NCI-H2107 (cell line): ENCODE measurements at regions not wholly inside any gene's neighbourhood (a gene's known extent, or its start where the extent isn't known, plus 50 kb on each side); places are given as distances from the start of the nearest gene placed in this dataset.
"Not testable (repeated sequence)": the region's sequence is repeated elsewhere in the genome, so short reads cannot be mapped to it uniquely, and the experiment has no call there.

ENCODE experiments used
- DNase-seq: peaks from one replicate; lab custom pipeline; 2025; lab: John Stamatoyannopoulos, UW

- DNase-seq, result not testable (repeated sequence)
Measured at GRCh38 chr7:69087281-69087680, 511.0 kb upstream of the AUTS2 start.

DNA sequence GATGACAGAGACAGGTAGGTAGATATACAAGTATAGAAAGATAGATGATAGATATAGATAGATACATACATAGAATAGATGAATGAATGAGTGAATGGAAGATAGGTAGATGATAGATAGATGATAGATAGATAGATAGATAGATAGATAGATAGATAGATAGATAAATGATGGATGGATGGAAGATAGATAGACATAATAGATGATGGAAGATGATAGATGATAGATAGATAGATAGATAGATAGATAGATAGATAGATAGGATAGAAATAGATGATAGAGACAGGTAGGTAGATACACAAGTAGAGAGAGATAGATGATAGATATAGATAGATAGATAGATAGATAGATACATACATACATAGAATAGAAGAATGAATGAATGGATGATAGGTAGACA lies 510.1 kb upstream of the AUTS2 start:
- no peak for DNase-seq

DNA sequence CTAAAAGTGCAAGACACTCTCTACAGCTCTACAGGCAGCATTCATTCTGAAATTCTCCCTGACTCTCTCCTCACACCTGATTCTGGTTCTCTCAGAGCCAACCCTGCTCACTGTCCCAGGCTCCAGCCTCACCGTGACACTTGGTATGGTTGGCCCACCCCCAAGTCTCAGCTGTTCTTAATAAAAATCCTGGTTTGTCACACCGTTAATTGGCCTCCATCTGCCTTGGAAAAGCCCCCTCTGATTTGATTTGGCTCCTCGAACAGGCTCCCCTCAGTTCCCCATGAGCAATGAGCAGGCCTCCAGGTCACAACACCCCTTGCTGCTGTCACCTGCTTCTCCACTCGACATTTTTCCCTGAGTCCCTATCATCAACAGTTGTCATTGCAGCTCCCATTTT lies 507.3 kb upstream of the AUTS2 start:
- DNase-seq, result no peak

- DNase-seq, result no peak
Measured at GRCh38 chr7:69091521-69091920, 506.8 kb upstream of the AUTS2 start.

DNA sequence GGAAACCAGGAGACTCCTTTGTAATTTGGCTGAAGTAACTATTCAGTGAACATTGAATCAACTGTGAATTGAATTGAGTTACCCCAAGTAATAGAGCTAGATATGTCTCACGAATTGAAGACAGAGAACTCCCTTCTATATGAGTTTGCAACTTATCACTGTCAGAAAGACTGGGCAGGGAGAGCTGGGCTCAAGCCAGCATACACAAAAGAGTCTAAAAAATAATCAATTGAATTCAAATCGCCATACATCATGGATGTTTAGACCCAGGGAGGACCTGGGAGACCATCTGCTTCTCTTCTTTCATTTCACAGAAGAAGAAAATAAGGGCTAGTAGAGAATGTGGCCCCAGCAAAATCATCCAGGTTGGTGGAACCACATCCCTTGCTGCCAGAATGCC lies 503.1 kb upstream of the AUTS2 start:
- no peak for DNase-seq

GRCh38 chr7:69095649-69096048 lies 502.6 kb upstream of the AUTS2 start:
- no peak for DNase-seq

GRCh38 chr7:69104023-69104422 lies 494.3 kb upstream of the AUTS2 start:
- no peak for DNase-seq

GRCh38 chr7:69105092-69105491 lies 493.2 kb upstream of the AUTS2 start:
- DNase-seq, result no peak

DNA sequence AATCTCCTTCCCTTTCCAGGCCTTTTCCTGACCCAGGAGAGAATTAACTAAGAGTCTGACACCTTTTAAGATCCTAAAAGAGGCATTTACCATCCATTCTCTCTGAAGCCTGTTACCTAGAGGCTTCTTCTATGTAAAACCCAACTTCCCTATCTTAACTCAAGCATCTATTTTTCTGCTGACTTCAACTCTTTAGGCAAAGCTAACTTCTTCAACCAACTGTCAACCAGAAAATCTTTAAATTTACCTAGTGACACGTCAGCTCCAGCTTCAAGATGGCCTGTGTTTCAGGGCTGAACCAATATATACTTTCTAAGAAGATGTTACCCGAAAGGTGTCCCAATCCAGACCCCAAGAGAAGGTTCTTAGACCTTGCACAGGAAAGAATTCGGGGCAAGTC lies 492.3 kb upstream of the AUTS2 start:
- DNase-seq, result no peak

DNA sequence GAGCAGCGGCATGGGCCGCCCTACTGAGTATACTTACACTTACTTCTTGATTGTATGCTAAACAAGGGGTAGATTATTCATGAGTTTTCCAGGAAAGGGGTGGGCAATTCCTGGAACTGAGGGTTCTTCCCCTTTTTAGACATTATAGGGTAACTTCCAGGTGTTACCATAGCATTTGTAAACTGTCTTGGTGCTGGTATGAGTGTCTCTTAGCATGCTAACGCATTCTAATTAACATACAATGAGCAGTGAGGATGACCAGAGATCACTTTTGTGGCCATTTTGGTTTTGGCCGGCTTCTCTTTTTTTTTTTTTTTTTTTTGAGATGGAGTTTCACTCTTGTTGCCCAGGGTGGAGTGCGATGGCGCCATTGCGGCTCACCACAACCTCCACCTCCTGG lies 491.8 kb upstream of the AUTS2 start:
- not testable (repeated sequence) for DNase-seq

DNA sequence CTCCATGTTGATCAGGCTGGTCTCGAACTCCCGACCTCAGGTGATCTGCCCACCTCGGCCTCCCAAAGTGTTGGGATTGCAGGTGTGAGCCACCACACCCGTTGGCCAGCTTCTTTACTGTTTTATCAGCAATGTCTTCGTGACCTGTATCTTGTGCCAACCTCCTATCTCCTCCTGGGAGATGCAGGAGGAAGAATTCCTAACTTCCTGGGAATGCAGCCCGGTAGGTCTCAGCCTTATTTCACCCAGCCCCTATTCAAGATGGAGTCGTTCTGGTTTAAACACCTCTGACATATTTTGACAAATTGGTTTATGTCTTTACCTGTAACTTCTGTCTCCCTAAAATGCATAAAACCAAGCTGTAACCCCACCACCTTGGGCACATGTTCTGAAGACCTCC lies 491.3 kb upstream of the AUTS2 start:
- not testable (repeated sequence) for DNase-seq

- DNase-seq, result peak; percentile 58
Measured at GRCh38 chr7:69108097-69108496, 490.2 kb upstream of the AUTS2 start.

GRCh38 chr7:69109246-69109645 lies 489.0 kb upstream of the AUTS2 start:
- no peak for DNase-seq

DNA sequence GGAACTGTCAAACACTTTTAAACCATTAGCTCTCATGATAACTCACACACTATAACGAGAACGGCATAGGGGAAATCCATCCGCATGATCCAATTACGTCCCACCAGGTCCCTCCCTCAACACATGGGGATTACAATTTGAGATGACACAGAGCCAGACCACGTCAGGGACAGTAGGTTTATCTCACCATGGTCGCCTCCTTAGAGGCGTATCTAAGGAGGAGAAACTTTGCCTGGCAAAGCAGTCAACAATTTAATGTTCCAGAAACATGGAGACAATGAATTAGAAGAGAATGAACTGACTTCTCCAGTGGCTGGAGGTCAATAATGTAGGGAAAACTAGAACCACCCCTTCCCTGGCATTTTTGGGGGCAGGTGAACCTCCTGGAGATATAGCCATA lies 488.4 kb upstream of the AUTS2 start:
- no peak for DNase-seq

GRCh38 chr7:69110450-69111050 lies 487.7 kb upstream of the AUTS2 start:
- no peak for DNase-seq

- DNase-seq, result no peak
Measured at GRCh38 chr7:69114374-69114773, 483.9 kb upstream of the AUTS2 start.

DNA sequence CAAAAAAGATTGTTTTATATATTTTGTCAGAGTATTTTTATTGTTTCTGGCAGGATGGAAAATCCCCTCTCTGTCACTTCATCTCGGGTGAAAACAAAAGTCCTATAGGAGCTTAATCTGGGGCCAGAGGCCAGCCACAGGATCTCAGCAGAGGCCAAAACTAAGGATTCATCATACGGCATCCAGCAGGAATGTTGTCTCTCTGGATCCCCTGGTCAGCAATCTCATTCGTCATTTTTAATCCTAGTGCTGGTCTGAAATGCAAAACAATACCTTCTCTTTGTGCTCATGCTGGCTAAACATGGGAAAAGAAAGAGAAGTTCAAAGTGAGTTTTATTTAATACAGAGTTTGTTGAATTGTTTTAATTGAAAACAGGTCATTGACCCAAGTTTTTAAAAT lies 482.5 kb upstream of the AUTS2 start:
- no peak for DNase-seq

DNA sequence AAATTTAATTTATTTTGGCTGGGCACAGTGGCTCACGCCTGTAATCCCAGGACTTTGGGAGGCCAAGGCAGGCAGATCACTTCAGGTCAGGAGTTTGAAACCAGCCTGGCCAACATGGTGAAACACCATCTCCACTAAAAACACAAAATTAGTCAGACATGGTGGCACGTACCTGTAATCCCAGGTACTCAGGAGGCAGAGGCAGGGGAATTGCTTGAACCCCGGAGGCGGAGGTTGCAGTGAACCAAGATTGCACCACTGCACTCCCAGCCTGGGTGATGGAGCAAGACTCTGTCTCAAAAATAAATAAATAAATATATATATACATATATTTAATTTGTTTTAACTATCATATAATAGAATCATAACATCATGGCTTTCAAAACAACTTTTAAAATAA lies 482.1 kb upstream of the AUTS2 start:
- DNase-seq, result not testable (repeated sequence)

- no peak for DNase-seq
Measured at GRCh38 chr7:69122953-69123352, 475.3 kb upstream of the AUTS2 start.

DNA sequence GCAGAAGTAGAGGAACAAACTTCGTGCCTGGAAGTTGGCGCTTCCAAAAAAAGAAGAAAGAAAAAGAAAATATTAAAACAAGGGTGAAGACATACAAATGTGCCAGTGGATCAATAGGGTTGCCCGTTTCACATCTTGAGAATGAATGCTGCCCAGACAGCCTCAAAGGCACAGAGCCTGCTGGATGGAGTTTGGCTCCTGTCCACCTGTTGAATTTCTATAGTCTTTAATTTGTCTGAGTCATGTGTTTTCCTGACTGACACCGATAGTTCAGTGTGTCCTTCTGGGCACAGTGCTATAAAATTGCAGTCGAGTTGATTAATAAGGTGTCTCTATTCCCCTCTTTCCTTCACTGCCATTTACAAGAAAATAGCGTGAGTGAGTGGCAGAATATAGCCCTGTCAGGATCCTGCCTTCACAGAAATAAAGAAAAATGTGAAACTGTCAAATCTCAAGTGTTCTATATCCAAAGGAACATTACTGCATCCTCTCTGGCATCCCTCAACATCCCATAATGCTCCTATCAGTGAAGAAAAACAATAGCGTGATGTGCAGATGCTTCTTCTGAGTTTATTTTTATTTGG lies 471.3 kb upstream of the AUTS2 start:
- DNase-seq, result no peak

- no peak for DNase-seq
Measured at GRCh38 chr7:69129524-69129923, 468.8 kb upstream of the AUTS2 start.

GRCh38 chr7:69129951-69130350 lies 468.3 kb upstream of the AUTS2 start:
- no peak for DNase-seq

DNA sequence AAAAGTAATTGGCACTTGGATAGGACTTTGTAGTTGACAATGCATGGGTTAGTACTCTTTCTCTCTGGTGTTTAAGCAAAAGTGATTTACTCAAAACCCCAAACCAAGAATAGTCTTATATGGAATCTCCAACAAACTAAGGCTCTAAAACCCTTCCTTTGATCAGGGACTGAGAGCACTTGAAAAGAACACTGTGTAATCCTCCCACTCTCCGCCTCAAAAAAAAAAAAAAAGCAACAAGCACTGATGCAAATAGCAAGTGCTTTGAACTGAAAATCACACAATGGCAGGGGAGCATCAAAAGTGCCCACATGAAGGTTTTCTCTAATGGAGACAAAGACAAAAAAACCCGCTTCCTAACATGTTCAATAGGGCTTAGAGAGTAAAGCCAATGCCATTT lies 467.9 kb upstream of the AUTS2 start:
- DNase-seq, result no peak

GRCh38 chr7:69134316-69134715 lies 464.0 kb upstream of the AUTS2 start:
- no peak for DNase-seq
